Stimulated activated CD8-positive, alpha-beta memory T cell treated with anti-CD3 and anti-CD28 coated beads, Interleukin-4, amount 100 ng/mL, for 1 hour (primary cell): ENCODE measurements at regions not wholly inside any gene's neighbourhood (a gene's known extent, or its start where the extent isn't known, plus 50 kb on each side); places are given as distances from the start of the nearest gene placed in this dataset.

Experiments used
- DNase-seq, 2 donors: peaks; one replicate each; pipeline ENCODE4 v3.0.0-alpha.2; 2020; ENCODE audit warnings: low read depth in 2 of 2, low spot score in 1 of 2

GRCh38 chr10:21212348-21212747 is 313.1 kb downstream of the SKIDA1 start:
- DNase-seq = no peak

DNA sequence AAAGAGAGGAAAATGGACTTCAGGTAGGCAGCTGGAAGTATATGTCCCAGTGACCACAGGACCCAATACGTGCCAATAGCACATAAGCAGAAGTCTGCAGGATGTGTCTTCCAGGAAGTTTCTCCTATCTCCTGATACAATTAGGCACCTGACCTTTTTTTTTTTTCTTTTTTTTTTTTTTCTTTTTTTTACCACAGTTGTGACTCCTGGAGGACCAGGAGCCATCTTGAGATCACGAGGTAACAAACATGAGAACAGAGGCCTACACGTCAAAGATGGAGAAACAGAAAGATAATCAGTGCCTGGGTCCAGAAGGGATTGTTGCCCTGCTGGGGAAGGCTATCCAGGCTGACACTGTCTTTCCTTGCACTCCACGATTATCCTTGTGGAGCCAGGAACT is 312.4 kb upstream of the NEBL start:
- DNase-seq = no peak

- DNase-seq = no peak
Observed at GRCh38 chr10:21208666-21209316, 311.7 kb upstream of the NEBL start.

GRCh38 chr10:21207852-21208646 is 310.9 kb upstream of the NEBL start:
- no peak for DNase-seq

- DNase-seq = no peak
Observed at GRCh38 chr10:21205328-21205727, 308.2 kb upstream of the NEBL start.

DNA sequence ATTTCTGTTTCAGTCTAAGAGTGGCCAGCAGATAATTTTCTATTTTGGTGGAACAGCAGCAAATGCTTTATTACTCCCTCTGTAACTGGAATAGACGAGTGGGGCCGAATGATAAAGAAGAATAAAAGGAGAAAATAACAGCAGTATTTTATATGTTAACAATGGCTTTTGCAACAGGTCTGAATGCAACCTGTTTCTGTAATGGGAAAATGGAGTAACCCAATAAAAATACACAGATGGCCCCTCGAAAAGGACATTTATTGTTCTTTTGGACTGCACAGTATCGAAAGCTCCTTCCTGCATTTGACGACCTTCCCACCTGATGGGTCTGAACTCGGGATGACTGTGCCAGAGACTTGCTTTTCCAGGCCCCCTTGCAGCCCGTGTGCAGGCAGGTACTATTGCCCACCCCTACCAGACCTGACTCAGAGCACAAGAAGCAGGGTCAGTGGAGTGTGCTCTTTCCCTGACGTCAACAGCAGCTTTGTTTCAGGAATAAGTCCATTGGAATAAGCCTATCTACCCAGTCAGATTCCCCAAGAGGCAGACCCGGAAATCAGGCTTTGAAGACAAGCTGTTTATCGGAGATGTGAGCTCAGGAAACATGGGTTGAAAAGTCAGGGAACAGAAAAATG is 306.5 kb upstream of the NEBL start:
- no peak for DNase-seq

DNA sequence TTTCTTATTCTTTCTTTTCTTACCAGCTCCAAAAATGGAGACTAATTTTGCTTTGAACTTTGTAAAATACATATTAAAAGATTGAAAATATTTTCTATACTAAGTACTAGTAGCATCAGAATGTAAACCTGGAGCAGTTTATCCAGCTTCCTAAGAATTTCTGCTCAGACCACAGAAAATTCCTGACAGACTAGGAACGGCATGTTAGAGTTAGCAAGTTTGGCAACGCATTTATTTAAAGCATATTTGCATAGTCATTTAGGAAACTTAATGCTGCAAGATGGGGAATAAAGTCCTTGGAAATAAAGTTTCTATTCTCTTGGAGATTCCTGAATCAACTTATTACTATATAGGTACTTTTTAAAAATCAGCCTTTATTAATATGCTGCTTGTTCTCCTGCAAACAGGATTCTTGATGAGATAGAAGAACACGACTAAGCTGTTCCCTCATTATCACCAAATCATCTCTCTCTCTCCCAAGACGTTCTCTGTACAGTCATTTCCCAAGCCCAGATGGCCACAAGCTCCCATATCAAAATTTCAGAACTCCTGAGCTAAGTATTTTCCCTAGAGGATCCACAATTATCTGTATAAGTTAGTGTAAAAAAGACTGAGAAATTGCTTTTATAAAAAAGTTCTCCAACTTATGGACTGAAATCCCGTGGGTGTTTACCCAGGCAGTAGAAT is 305.8 kb upstream of the NEBL start:
- no peak for DNase-seq

DNA sequence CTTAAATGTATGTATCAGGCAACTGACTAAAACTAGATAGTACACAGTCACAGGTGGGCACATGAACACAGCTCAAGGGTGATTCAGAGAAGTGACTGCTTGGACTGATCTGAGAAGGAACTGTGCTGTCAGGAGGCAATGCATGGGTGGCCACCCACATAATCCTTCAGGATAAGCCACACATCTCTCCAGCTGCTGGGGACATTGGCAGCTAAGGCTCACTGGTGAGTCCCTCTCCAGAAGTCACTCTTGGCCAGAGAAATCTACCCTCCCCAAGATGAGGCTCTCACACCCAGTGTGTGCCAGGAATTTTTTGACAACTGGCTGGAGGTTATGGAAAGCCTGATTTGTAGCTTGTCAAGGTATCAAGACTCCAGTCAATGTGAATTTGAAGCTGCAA is 302.4 kb upstream of the NEBL start:
- no peak for DNase-seq

DNA sequence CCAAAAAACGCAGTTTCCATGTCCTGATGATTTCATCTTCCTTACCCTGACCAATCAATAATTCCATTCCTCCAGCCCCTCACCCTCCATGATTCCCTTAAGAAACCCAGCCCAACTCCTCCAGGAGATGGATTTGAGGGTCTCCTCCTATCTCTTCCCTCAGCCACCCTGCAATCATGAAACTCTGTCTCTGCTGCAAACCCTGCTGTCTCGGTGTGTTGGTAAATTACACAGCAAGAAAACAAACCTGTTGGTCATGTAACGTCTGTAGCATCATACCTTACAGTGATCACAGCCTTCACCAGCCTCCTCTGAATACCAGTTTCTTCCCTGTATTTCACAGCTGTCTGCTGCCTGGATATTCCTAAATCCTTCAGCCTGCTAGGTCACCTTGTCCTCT is 300.7 kb upstream of the NEBL start:
- no peak for DNase-seq

DNA sequence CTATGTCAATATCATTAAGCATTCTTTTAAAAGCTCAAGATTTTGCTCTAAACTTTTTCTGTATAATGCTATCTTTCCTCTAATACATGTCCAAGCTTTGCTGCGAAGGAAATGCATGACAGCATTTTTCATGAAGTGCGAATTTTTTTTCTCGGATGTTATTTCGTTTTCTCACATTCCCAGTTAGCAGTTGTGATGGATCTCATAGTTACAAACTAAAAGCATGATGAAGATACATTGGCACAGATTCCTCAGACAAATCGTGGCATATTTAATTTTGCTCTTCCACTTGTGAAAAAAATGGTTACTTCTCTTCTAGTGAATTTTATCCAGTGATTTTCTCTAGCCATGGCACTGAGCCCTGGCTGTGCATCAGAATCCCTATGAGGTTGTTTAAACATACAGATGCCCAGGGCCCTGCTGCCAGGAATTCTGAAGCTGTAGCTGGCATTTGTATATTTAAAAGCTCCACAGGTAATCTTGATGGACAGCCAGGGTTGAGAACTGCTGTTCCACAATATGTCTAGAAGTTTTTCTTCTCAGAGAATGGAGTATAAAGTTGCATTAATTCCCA is 299.8 kb upstream of the NEBL start:
- no peak for DNase-seq

DNA sequence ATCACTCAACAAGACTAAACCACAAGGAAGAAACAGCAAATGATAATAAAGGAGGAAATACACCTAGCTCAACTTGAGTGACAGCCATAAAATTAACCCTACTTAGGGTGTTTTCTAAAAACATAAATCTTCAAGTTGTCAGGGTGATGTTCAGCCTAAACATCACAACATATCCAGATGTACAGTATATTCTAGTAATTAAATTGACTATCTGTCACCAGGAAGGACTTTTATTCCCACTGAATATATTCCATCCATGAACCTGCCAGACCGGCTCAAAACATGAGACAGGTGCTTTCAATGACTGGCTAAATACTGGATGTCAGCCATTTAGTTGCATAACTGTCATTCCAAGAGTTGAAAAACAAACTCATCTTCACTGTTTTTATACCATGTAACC is 298.1 kb upstream of the NEBL start:
- DNase-seq = no peak

DNA sequence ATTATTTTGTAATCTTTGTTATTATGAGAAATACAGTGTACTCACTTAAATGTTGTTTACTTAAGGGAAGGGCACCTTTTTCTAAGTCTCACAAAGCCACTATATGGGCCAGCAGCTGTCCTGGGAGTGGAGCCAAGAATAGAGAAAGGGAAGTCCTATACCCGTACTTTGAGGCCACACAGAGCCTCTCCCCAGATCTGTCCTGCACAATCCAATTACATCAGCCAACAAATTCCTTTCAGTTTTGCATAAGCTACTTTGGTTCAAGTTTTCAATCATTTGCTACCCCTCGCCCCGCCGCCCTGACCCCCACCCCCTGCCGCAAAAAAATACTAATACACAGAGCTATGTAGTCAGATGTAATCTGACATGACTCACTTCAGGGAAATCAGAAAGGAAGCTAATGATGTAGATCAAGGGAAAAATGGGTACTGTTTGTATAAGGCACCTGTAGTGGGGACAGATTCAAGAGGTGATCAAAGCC is 297.4 kb upstream of the NEBL start:
- no peak for DNase-seq

DNA sequence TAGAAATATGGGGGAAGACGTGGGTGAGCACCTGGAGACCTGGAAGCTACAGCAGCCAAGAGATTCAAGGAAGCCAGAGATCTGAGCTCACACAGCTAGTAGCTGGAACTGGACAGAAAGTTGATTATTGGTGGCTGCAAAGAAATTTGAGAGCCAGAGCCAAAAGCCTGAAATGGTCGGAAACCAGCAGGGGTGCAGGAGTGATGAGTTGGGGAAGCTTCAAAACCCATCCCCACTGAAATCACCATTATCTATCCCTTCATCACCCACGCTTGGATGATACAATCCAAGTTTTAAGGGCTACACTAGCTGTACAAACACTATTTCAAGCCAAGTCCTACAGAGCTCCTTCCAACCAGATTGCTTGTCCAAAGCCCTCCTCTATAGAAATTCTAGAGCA is 296.1 kb upstream of the NEBL start:
- DNase-seq = no peak

- no peak for DNase-seq
Observed at GRCh38 chr10:21191512-21191911, 294.4 kb upstream of the NEBL start.

- no peak for DNase-seq
Observed at GRCh38 chr10:21184984-21185383, 287.9 kb upstream of the NEBL start.

DNA sequence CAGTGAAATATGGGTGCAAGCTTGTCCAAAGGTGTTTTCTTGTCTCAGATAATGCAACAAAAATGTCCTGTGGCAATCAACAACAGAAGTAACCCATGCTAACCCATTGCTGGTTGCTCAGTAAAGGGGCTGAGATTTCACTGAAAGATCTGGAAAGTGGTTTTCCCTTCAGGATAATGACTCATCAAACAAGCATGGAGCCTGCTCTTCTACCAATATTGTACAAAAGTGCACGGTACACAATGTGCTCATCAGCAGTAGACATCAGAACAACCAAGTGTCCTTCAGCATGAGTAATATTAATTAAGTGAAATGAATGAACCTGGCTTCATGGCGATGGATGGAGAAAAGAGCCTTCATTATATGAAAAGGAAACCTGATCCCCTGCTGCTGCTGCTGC is 287.1 kb upstream of the NEBL start:
- DNase-seq = no peak

DNA sequence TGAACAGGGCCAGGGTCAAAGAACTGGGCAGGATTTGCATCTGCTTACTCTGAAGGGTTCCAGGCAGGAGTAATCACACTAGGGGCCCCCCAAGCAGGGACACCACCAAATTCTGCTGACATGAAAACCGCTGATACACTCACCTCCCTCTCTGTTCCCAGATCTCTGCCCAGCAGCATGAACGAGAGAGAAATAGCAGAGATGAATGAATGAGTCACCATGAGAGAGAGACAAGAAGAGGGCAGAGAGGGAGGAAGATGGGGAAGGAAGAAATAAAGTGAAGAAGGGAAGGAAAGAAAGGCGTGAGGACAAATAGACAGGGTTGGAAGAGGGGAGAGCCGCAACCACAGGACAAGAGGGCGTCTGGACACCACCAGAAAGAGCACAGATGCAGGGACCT is 285.9 kb upstream of the NEBL start:
- no peak for DNase-seq

DNA sequence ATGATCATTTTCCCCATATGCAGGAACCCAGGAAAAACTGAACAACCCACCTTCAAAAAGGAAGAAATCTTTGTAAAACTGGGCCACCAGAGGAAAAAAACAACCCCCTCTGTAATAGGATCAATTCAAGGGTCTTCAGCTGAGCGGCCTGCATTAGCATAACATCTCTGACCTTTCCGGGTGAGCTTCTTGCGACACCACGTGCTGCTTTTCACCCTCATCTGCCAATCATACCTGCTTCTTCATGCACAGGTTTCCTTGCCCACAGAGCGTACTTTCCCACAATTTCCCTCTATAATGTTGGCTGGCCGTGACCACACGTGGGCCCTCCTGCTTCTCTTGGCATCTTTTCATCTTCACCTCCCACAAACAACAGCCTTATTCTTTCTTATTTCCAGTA is 284.3 kb upstream of the NEBL start:
- DNase-seq = no peak

DNA sequence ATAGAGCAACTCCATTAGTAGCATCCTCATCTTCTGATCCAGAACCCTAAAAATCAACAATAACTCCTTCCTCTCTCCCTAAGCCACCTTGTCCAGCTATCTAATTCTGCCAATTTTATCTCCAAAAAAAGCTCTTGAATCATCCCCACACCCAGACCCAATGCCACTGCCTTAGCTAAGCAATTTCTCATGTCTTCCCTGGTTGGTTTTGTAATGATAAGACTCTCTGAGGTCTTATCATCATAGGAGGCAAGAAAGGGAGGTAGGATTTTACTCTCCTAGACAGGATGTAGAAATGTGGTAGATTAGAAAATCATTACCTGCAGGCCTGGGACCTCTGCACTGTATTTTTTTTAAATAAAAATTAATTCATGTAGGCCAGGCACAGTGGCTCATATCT is 283.5 kb upstream of the NEBL start:
- no peak for DNase-seq

GRCh38 chr10:21176934-21177480 is 279.9 kb upstream of the NEBL start:
- no peak for DNase-seq

GRCh38 chr10:21175797-21176196 is 278.7 kb upstream of the NEBL start:
- no peak for DNase-seq
